ENCODE measurements at regions not wholly inside any gene's neighbourhood (a gene's known extent, or its start where the extent isn't known, plus 50 kb on each side); places are given as distances from the start of the nearest gene placed in this dataset.
"Not testable (repeated sequence)": the region's sequence is repeated elsewhere in the genome, so short reads cannot be mapped to it uniquely, and the experiment has no call there.

- no peak for FAIRE-seq
These were observed 131.8 kb upstream of the GHITM start for GRCh38 chr10:84007482-84007881.

- no peak for FAIRE-seq
These were observed 130.4 kb upstream of the GHITM start for GRCh38 chr10:84008878-84009277.

DNA sequence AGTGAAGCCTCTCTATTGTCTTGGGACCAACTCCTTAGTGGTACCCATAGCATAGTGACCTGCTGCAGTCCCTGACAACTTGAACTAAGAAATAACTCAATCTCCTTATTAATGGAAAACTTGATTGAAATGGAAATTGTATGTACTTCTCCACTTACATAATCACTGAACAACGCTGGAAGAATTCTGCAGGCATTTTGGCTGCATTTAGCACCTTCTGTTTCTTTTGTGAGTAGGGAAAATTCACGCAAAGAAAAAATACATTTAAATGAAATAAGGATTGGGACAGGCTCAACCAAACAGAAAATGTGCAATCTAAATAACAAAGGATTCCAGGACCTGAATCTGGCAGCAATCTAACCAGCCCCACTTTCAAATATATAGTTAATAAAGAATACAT, 126.9 kb upstream of the GHITM start:
- no peak for FAIRE-seq

DNA sequence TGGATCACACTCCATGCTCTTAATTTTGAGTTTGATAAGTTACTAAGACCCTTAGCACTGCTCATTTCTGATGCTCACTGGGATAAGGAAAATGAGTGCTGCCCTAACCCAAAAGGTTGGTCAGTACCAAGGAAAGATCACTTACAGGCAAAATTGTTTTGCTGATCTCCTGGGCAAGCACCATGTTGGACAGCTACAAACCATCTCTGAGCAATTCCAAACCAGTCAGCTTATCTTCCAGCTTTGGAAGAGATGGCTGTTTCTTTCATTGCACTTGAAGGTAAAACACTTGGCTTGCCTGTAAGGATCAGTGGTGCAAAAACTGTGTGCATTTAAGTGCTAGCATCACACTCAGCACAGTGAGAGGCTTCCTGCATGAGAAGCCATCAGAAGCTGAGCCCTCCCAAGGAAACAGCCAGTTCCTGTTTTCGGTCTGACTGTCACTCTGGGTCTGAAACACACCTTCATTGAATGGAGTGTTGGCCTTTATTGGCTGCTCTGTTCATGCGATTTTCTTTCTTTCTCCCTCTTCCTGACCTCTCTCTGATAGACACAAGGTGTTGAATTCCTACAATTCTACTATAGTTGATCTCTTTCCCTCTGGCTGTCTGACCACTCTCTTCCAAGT, 126.4 kb upstream of the GHITM start:
- FAIRE-seq, result no peak

GRCh38 chr10:84015877-84016595, 123.3 kb upstream of the GHITM start:
- no peak for FAIRE-seq

DNA sequence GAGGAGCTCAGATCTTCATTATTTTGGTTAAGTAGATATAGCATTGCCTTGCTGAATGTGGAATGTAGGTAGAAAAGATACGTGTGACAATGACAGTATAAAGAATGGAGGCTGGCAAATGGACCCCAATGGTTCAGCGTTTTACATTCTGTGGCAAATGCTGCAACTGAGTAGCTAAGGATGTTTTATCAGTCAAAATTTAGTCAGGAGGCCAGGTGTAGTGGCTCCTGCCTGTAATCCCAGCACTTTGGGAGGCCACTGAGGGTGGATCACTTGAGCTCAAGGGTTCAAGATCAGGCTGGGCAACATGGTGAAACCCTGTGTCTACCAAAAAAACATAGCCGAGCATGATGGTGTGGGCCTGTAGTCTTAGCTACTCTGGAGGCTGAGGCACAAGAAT, 120.5 kb upstream of the GHITM start:
- no peak for FAIRE-seq

DNA sequence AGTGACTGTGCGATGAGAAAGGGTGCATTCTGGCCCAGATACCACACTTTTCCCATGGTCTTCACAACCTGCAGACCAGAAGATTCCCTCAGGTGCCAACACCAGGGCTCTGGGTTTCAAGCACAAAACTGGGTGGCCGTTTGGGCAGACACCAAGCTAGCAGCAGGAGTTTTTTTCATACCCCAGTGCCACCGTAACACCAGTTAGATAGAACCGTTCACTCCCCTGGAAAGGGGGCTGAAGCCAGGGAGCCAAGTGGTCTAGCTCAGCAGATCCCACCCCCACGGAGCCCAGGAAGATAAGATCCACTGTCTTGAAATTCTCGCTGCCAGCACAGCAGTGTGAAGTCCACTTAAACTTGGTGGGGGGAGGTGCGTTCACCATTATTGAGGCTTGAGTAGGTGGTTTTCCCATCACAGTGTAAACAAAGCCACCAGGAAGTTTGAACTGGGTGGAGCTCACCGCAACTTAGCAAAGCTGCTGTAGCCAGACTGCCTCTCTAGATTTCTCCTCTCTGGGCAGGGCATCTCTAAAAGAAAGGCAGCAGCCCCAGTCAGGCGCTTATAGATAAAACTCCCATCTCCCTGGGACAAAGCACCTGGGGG, 119.4 kb upstream of the GHITM start:
- FAIRE-seq, result not testable (repeated sequence)

GRCh38 chr10:84026821-84027257, 112.5 kb upstream of the GHITM start:
- FAIRE-seq, result no peak

GRCh38 chr10:84029840-84030239, 109.5 kb upstream of the GHITM start:
- no peak for FAIRE-seq

GRCh38 chr10:84038035-84038434, 101.3 kb upstream of the GHITM start:
- FAIRE-seq, result no peak

- no peak for FAIRE-seq
These were observed 99.4 kb upstream of the GHITM start for GRCh38 chr10:84039957-84040356.

DNA sequence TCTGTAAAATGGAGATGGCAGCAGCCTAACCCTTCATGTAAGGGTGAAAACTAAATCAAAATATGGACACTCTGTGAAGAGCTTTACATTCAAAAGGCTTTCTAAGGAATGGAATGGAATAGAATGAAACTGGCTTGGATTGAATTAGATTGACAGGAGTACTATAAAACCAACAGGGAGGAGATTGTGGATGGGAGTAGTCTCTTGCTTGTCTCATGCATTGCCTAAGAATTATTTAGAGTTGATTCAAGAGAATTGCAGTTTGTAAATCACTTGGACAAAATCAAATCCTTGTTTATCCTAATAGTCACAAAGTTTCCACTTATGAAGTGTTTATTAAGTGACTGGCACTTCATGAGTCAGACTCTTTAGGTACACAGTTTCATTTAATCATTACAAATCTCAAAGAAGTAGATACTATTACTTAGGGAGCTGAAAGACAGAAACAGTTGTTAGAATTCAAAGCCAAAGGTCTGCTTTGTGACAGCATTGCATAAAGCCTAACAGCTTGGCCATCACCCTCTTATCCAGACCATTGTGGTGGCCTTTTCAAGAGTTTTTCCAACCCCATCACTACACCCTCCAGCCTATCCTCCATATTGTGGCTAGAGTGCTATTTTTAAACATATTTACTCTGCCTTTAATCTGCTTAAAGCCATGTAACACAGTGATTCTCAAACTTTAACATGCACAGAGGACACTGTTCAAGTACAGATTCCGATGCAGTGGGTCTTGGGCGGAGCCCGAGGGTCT, 91.9 kb upstream of the GHITM start:
- no peak for FAIRE-seq

DNA sequence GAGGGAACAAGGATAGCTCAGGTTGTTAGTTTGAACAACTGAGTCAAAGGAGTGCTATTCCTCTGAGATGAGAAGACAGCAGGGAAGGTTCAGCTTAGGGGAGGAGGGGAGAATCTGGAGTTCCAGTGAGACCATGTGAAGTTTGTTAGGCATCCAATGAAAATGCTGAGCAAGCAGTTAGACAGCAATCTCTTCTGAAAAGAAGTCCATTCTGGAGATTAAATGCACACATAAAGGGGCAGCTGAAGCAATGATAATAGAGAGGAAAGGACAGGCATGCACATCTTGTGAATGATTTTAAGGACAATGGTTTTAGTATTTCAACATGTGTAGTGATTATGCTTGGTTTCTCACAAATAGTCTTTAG, 89.7 kb upstream of the GHITM start:
- no peak for FAIRE-seq

DNA sequence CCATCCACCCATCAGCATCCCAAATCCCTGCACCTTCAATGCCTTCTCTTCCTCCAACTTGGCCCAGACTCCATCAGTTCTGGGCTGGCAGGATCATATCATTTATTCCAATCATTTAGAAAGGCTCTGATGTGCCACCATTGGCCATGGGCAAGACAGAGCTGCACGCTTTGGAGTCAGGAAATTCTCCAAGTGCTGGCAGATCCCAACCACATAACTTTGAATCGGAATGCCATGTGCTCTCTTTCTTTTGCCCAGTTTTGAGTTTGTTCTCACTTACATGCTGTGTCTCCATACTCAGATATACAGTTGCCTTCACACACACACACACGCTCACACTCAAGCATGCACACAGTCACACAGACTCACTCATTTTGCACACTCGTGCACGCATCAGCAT, 85.7 kb upstream of the GHITM start:
- FAIRE-seq, result no peak

GRCh38 chr10:84054743-84055142, 84.6 kb upstream of the GHITM start:
- FAIRE-seq, result no peak

GRCh38 chr10:84059526-84059925, 79.8 kb upstream of the GHITM start:
- no peak for FAIRE-seq

- no peak for FAIRE-seq
These were observed 75.9 kb upstream of the GHITM start for GRCh38 chr10:84063440-84063839.

- no peak for FAIRE-seq
These were observed 73.3 kb upstream of the GHITM start for GRCh38 chr10:84065804-84066601.

DNA sequence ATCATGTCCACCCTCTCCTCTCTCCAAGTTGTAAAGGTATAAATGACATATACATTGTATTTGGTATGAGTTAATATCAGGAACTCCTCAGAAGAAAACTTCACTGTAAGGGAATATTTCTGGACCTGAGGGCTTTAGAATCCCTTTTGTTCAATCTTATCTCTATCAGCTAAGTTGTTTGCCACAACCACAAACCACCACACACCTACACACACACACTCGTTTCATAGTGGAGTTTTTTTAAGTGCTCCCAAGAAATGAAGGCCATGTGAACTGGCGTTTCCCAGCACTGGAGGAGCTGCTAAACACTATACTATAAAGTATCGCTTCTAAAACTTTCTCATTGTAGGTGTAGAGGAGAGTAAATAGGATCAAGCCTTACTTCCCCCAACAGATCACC, 64.8 kb upstream of the GHITM start:
- FAIRE-seq, result no peak

DNA sequence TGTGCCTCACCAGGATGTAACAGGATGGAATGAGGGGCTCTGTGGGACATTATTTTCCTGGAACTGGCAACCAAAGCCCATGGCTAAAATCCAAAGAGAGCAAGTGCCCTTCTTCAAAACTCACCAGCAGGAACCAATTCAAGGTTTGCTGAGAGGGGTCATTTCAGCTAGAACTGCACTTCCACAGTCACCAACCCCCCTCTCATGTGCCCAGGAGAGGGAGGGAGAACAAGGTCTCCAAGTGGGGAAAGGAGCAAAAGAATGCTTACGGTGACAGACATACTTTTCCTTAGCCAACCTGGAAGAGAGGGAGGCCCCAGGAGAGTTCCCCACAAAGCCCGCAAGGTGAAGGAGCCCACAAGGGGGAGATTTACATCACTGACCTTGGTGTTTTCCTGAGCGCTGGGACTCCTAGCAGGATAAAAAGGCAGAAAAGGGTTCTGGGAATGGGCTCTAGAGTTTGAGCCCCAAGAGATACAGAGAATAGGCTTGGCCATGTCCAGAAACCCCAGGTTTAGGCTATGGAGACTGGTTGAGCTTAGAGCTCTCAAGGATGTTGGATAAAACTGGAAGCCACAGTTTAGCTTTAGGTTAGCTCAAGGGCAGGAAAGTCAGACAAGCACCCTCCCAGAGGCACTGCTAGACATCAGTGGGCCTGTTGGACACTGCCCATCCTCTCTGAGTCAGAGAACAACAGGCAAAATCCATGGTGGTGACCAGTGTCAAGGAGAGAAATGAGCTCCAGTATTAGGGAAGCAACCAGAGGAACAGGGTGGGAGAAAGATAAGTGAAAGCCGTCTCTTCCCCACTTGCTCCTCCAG, 63.9 kb upstream of the GHITM start:
- no peak for FAIRE-seq

GRCh38 chr10:84076047-84076388, 63.3 kb upstream of the GHITM start:
- FAIRE-seq, result no peak

DNA sequence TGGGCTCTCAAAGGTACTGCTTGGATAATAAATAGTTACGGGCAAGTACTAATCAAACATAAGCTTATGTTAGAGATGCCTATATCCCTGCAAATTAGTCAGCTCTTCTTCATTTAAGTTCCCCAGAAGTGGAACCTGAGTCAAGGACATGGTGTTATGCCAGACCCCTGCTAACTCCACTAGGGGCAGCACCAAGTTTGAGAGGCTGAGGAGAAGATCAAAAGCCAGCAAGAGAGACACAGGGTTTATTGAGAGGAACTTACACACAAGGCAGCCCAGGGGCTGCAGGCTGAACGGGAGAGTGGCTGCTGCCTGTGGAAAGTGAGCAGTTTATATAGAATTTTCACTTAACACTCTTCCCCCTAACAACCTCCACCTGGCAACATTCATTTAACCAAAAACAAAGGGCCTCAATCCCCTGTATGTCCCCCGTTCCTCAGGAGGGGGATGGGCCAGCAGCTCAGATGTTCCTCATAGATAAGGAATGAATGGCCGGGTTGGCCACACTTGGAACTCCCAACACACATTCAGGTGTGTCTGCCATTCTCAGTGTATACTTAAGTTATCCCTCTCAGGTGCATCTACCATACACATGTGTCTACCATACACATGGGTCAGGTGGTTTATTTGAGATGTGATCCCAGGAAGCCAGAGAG, 62.6 kb upstream of the GHITM start:
- FAIRE-seq, result no peak

Data from islet of Langerhans (tissue), 1 donor.